HEK293T (cell line): ENCODE measurements at regions not wholly inside any gene's neighbourhood (a gene's known extent, or its start where the extent isn't known, plus 50 kb on each side); places are given as distances from the start of the nearest gene placed in this dataset.
"Not testable (repeated sequence)": the region's sequence is repeated elsewhere in the genome, so short reads cannot be mapped to it uniquely, and the experiment has no call there.

Source experiments
- CTCF ChIA-PET: fragments of 350-600 bp; formaldehyde crosslinking; extraction: SDS; loops from one replicate; lab custom pipeline; 2021; ENCODE audit warnings: antibody characterized with exemption, inconsistent platforms; lab: Yijun Ruan, JAX
- POLR2A ChIA-PET: fragments of 350-600 bp; formaldehyde crosslinking; extraction: SDS; loops from one replicate; lab custom pipeline; 2020; ENCODE audit warnings: antibody characterized with exemption, inconsistent platforms; lab: Yijun Ruan, JAX
- DNase-seq: peaks from one replicate; pipeline ENCODE4 v3.0.0; 2012; ENCODE audit warnings: mixed read lengths; ENCODE audit errors: extremely low spot score
- ARNT ChIP-seq: fragments of 450-650 bp; IDR thresholded peaks from 2 replicates; pipeline ENCODE4 v1.6.1; 2017; ENCODE audit warnings: mild to moderate bottlenecking
- BHLHE40 ChIP-seq: fragments of 450-650 bp; IDR thresholded peaks from 2 replicates; pipeline ENCODE4 v1.6.1; 2016; ENCODE audit warnings: mild to moderate bottlenecking, moderate library complexity, borderline replicate concordance
- CTBP1 ChIP-seq: fragments of 450-650 bp; IDR thresholded peaks from 2 replicates; pipeline ENCODE4 v1.6.1; 2016; ENCODE audit warnings: borderline replicate concordance
- ELF4 ChIP-seq: fragments of 450-650 bp; IDR thresholded peaks from 2 replicates; pipeline ENCODE4 v1.6.1; 2017; ENCODE audit warnings: antibody characterized with exemption
- FOXA1 ChIP-seq: fragments of 450-650 bp; IDR thresholded peaks from 2 replicates; pipeline ENCODE4 v1.6.1; 2016; ENCODE audit warnings: mild to moderate bottlenecking
- FOXK2 ChIP-seq: fragments of 450-650 bp; IDR thresholded peaks from 2 replicates; pipeline ENCODE4 v1.6.1; 2016; ENCODE audit warnings: mild to moderate bottlenecking
- FOXM1 ChIP-seq: fragments of 450-650 bp; IDR thresholded peaks from 2 replicates; pipeline ENCODE4 v1.6.1; 2017; ENCODE audit warnings: mild to moderate bottlenecking, borderline replicate concordance
- HDGF ChIP-seq: fragments of 450-650 bp; IDR thresholded peaks from 2 replicates; pipeline ENCODE4 v1.6.1; 2017; ENCODE audit warnings: antibody characterized with exemption, borderline replicate concordance
- L3MBTL2 ChIP-seq: fragments of 450-650 bp; conservative IDR thresholded peaks from 2 replicates; pipeline ENCODE4 v1.6.1; 2016; ENCODE audit warnings: mild to moderate bottlenecking
- LEF1 ChIP-seq: fragments of 450-650 bp; IDR thresholded peaks from 2 replicates; pipeline ENCODE4 v1.6.1; 2017; ENCODE audit warnings: mild to moderate bottlenecking, borderline replicate concordance
- NFRKB ChIP-seq: fragments of 450-650 bp; IDR thresholded peaks from 2 replicates; pipeline ENCODE4 v1.6.1; 2016; ENCODE audit warnings: mild to moderate bottlenecking, moderate library complexity
- PKNOX1 ChIP-seq: fragments of 450-650 bp; IDR thresholded peaks from 2 replicates; pipeline ENCODE4 v1.6.1; 2016
- SP1 ChIP-seq: fragments of 450-650 bp; IDR thresholded peaks from 2 replicates; pipeline ENCODE4 v1.6.1; 2017
- SUZ12 ChIP-seq: fragments of 450-650 bp; IDR thresholded peaks from 2 replicates; pipeline ENCODE4 v1.6.1; 2016; ENCODE audit warnings: mild to moderate bottlenecking
- TARDBP ChIP-seq: fragments of 450-650 bp; IDR thresholded peaks from 2 replicates; pipeline ENCODE4 v1.6.1; 2016
- ZNF384 ChIP-seq: fragments of 450-650 bp; IDR thresholded peaks from 2 replicates; pipeline ENCODE4 v1.6.1; 2016

- no peak for DNase-seq
- POLR2A ChIA-PET: no interaction called here
Measured at GRCh38 chr4:114041117-114041475, 61.6 kb upstream of the ARSJ start.

GRCh38 chr4:114043116-114043515 is 63.7 kb upstream of the ARSJ start:
- DNase-seq: no peak
- no peak for TF ChIP-seq NFRKB
- no peak for TF ChIP-seq TARDBP
- no peak for TF ChIP-seq CTBP1
- TF ChIP-seq FOXK2: no peak
- TF ChIP-seq FOXM1: no peak
- no peak for TF ChIP-seq PKNOX1
- TF ChIP-seq SP1: no peak
- no peak for TF ChIP-seq ELF4
- TF ChIP-seq SUZ12: no peak
- no peak for TF ChIP-seq HDGF
- no peak for TF ChIP-seq ARNT
- no peak for TF ChIP-seq BHLHE40
- TF ChIP-seq FOXA1: no peak
- TF ChIP-seq ZNF384: no peak
- no peak for TF ChIP-seq LEF1
- TF ChIP-seq L3MBTL2: no peak
- ChIA-PET POLR2A (no interaction called here), CTCF (no interaction called here)

More at GRCh38 chr4:114041117-114041475, 61.6 kb upstream of the ARSJ start:
- TF ChIP-seq NFRKB (no peak), HDGF (no peak), FOXA1 (no peak), FOXK2 (no peak), BHLHE40 (no peak), ZNF384 (no peak), LEF1 (no peak), FOXM1 (no peak), ARNT (no peak)
- CTCF ChIA-PET: no interaction called here

GRCh38 chr4:114044351-114044750 is 64.9 kb upstream of the ARSJ start:
- CTCF ChIA-PET, POLR2A ChIA-PET, DNase-seq: not testable (repeated sequence)

GRCh38 chr4:114046331-114046730 is 66.9 kb upstream of the ARSJ start:
- no peak for DNase-seq
- ChIA-PET CTCF (no interaction called here), POLR2A (no interaction called here)
- TF ChIP-seq FOXM1: no peak
- no peak for TF ChIP-seq ARNT
- no peak for TF ChIP-seq NFRKB
- no peak for TF ChIP-seq SP1
- TF ChIP-seq TARDBP: no peak
- no peak for TF ChIP-seq LEF1
- TF ChIP-seq ELF4: no peak
- TF ChIP-seq FOXA1: no peak

GRCh38 chr4:114048154-114048553 is 68.7 kb upstream of the ARSJ start:
- CTCF ChIA-PET, POLR2A ChIA-PET: not testable (repeated sequence)

GRCh38 chr4:114052227-114052626 is 72.8 kb upstream of the ARSJ start:
- CTCF ChIA-PET: no interaction called here
- no peak for DNase-seq
- POLR2A ChIA-PET: no interaction called here
- no peak for TF ChIP-seq ARNT
- TF ChIP-seq NFRKB: no peak
- TF ChIP-seq L3MBTL2: no peak
- TF ChIP-seq FOXK2: no peak
- no peak for TF ChIP-seq HDGF
- no peak for TF ChIP-seq FOXA1
- no peak for TF ChIP-seq SP1
- TF ChIP-seq LEF1: no peak
- TF ChIP-seq TARDBP: no peak
- TF ChIP-seq ZNF384: no peak
- TF ChIP-seq PKNOX1: no peak
- no peak for TF ChIP-seq ELF4
- no peak for TF ChIP-seq SUZ12
- no peak for TF ChIP-seq CTBP1
- TF ChIP-seq FOXM1: no peak
- TF ChIP-seq BHLHE40: no peak

More at GRCh38 chr4:114048154-114048553, 68.7 kb upstream of the ARSJ start:
- DNase-seq: not testable (repeated sequence)

- ChIA-PET CTCF (no interaction called here), POLR2A (no interaction called here)
- TF ChIP-seq ELF4: no peak
- TF ChIP-seq ZNF384: no peak
- no peak for TF ChIP-seq LEF1
- no peak for TF ChIP-seq SUZ12
- no peak for TF ChIP-seq FOXA1
- no peak for TF ChIP-seq HDGF
- TF ChIP-seq PKNOX1: no peak
- TF ChIP-seq NFRKB: no peak
- TF ChIP-seq ARNT: no peak
- TF ChIP-seq FOXM1: no peak
- no peak for TF ChIP-seq FOXK2
- no peak for TF ChIP-seq SP1
- TF ChIP-seq TARDBP: no peak
- no peak for TF ChIP-seq L3MBTL2
- TF ChIP-seq CTBP1: no peak
- no peak for DNase-seq
Measured at GRCh38 chr4:114056599-114056998, 77.2 kb upstream of the ARSJ start.
